DMS114 treated with DMSO at 0.1 percent for 48 hours (cell line): ENCODE measurements at regions not wholly inside any gene's neighbourhood (a gene's known extent, or its start where the extent isn't known, plus 50 kb on each side); places are given as distances from the start of the nearest gene placed in this dataset.
"Not testable (repeated sequence)": the region's sequence is repeated elsewhere in the genome, so short reads cannot be mapped to it uniquely, and the experiment has no call there.

Experiments
- DNase-seq: peaks from one replicate; lab custom pipeline; 2025; ENCODE audit not compliant: unreplicated experiment; lab: John Stamatoyannopoulos, UW

DNA sequence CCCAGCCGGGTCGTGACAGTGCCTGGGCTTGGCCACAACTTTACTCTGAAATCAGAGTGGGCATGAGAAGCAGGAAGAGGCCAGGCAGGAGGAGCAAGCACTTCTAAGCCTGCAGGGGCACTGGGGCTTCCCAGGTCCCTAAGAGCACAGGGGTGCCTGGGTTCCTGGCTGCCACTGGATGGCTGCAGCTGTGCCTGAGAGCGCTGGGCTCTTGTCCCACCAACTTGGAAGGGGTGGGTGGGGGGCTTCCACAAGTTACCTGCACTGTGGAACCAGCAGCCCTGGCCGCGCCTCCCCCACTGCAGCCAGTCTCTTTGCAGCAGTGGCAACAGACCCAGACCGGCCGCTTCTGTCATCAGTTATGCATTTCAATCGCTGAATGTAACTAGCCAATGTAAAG, 434.7 kb upstream of the GRM3 start:
- no peak for DNase-seq

DNA sequence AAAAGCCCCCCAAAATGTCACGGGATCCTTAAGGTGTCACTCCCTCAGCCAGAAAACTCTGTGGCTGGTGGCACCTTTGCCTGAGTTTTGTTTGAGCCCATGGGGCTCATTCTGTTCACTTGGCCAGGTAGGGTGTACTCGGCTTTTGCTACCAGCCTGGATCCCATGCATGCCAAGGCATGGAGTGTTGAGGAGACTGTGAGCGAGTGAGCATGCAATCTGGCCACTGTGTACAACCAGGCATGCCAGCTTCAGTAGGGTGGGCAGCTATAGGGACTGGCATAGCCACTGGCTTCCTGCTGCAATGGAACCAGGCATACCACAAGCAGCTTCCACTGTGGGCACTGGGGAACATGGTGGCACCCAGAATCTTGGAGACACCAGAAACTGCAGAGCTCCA, 436.0 kb upstream of the GRM3 start:
- no peak for DNase-seq

DNA sequence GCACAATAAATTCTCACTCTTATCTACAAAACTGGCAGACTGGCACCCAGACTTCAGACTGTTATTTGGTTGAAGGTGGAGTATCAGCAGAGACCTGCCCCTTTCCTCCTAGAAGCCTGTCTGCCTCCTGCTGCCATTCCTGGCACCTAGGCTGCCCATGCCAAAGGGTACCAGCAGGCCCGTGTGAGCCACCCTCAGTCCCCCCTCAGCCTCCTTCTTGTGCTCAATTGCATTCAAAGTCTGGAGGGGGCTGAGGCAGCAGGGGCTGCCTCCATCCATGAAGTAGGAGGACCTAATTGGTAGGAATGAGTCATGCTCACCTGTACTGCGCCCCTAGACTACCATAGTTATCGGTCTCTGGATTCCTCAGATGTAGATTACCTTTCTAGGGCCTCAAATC, 440.9 kb upstream of the GRM3 start:
- DNase-seq: no peak

DNA sequence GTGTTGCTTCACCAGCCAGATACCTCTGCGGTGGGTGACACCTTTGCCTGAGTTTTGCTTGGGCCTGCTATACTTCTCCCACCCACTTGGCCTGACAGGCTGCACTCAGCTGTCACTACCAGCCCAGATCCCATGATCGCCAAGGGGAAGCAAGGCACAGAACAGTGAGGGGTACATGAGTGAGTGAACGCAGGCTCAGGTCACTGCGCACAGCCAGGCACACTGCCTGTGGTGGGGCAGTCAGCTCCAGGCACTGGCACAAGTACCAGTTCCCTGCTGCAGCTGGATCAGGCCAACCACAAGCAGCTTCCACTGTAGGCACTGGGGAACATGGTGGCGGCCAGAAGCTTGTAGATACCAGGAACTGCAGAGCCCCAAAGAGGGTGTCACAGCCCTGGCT, 441.9 kb upstream of the GRM3 start:
- DNase-seq: no peak

DNA sequence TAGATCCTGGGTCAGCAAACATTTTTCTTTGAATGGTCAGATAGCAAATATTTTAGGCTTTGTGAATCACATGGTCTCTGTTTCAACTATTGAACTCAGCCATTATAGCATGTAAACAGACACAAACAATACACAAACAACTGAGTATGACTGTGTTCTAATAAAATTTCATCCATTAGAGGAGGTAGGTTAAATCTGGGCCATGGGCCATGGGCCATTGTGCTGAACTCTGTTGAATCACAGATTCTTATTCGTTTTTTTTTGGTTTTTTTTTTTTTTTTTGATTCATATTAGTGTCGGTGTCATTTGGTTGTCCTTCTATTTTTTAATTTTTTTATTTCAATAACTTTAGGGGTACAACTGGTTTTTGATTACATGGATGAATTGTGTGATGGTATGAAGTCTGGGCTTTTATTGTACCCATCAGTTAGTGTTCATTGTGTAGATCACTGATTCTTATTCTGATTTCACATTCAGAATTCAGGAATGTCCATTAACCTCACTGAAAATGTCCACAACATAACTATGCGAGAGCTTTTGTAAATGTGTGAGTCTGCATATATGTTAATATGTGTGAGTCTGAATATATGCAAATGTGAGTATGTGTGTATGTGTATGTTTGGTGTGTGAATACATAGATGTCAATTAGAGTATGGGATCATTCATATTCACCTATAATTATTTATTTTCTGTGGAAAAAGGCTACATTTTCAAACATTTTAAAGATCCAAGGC, 443.7 kb upstream of the GRM3 start:
- no peak for DNase-seq

DNA sequence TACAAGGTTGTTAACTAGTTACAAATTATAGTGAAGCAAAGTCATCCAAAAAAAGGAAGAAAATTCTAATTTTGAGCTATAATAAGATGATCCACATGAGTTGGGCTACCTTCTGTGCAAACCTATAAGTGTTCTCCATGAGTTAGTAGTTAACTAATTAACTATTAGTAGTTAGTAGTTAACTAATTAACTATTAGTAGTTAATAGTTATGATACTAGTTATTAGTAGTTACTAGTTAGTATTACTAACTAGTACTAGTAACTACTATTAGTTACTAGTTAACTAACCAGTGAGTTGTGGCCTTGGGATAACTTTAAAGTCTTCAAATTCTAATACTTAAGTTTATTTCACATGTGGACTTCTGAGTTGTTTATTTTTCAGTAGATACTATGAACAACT, 453.4 kb upstream of the GRM3 start:
- no peak for DNase-seq

DNA sequence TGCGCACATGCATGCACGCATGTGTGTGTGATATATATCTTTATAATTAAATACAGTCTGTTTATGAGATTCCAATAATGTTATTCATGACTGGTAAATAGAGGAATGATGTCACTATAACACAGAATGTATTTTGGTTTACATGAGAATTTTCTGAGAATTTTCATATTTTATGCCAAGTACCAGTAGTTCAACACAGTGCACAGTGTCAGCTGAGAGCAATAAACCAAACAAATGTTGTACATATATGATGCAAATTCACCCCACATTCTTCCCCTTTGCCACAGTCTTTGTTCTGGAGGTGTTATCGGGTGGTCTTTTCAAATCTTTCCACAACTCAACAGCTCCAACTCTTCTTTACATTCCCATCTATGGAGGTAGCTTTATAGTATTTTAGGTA, 462.2 kb upstream of the GRM3 start:
- no peak for DNase-seq

DNA sequence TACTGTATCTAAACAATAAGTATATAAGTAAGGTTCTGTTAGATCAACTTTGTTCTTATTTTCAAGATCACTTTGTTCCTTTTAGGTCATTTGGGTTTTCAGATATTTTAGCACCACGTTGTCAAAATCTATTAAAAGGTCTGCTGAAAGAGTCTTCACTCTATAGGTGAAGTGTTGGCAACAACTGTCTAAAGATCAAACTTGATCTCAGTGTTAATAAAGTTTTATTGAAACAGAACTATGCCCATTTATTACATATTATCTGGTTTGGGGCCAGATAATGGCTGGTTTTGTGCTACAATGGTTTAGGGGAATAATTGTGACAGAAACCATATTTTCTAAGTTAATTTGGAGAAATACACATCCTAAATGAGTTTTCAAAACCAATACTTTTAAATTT, 478.9 kb upstream of the GRM3 start:
- DNase-seq: no peak

DNA sequence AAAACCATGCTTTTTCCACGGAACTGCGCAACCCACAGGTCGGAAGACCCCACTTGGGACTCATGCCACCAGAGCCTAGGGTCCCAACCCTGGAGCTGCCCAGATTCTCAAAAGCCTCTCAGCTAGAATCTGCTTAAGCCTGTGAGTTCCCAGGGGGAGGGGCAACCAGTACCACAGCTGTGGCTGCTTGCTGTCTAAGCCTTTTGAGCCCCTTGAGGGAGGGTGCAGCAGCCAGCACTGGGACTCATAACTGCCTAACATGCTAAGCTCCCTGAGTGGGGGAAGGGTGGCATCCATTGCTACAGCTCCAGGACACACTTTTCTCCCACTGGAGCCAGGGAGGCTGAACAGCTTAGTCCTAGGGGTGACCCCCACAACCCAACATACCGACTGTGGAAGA, 485.6 kb upstream of the GRM3 start:
- DNase-seq: no peak

DNA sequence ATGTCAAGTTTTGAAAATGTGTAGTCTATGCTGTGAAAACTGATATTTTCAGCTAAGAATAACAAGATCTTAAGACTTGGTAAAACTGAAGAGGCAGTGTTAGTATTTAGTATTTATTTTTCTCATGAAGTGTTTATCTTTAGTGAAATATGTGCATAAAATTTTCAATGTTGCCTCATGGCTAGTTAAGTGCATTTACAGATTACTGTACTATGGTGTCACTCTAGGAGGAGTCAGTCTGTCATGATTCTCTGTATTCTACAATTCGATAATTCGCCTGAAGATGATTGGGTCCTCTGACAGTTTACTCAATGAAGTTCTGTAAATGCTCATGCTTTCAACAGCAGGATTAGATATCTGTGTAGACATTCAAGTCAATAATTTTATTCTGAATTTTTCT, 488.1 kb upstream of the GRM3 start:
- no peak for DNase-seq

DNA sequence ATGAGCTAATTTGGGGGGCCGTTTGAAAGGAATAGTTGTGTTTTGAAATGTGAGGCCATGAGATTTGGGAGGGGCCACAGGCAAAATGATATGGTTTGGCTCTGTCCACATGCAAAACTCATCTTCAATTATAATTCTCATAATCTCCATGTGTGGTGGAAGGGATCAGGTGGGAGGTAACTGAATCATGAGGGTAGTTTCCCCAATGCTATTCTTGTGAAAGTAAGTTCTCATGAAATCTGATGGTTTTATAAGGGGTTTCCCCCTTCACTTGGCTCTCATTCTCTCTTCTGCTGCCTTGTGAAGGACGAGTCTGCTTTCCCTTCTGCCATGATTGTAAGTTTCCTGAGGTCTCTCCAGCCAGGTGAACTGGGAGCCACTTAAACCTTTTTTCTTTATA, 490.8 kb upstream of the GRM3 start:
- no peak for DNase-seq

DNA sequence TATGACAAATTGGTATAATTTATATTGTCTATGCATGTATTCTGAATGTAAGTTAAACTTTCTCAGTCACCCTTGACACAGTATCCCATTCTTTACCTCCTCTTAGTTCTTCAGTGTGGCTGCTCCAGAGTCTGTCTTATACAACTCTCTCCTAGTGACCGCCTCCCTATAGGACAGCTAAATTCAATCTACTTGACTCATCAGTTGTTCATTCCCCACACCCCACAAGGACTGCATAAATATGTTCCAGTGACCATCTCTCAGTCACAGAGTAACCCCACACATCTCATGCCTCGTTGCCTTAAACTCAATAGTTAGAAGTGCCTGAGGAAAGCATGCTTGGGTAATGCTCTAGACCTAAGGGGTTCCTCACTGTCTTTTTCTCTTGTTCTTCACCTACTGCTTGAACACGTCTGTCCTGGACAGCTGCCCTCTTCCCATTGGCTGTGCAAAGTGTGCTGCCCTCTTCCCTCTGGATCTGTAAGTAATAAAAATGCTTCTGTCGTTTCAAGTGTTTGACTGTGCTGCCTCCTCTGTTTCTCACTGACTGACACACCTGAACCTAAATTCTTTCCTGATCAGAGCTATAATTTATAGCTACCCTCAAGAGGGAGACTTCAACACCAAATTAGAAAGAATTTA, 494.6 kb upstream of the GRM3 start:
- DNase-seq: no peak

DNA sequence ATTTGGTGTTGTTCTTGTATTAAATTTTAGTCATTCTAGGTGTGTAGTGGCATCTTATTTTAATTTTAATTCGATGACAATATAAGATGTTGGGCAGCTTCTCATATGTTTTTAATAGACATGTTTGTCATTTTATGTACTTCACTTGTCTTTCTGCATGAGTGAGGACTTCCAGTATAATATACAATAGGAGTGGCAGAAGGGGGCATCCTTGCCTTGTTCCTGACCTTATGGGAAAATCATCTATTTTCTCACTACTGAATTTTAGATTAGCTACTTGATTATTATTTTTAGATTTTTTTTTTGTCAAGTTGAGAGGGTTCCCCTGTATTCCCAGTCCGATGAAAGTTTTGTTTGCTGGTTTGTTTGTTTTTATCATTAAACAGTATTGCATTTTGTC, 495.2 kb upstream of the GRM3 start:
- no peak for DNase-seq

DNA sequence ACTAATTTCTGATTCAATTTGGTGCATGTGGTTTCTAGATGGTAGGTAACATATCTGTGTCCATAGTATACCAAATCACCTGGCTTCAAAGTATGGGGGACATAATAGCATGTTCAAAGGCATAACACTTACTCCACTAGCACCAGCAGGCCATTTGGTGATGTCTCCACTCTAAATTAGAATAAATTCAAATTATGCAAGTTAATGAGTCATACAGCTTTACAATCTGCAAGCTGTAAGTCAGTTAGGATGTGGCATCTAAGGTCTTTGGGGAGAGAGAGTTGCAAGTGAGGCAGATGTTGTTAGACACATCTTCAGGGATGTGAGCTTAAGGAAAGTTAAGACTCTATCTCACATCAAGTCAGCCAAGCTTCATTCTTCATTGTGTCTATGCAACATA, 506.4 kb upstream of the GRM3 start:
- no peak for DNase-seq

DNA sequence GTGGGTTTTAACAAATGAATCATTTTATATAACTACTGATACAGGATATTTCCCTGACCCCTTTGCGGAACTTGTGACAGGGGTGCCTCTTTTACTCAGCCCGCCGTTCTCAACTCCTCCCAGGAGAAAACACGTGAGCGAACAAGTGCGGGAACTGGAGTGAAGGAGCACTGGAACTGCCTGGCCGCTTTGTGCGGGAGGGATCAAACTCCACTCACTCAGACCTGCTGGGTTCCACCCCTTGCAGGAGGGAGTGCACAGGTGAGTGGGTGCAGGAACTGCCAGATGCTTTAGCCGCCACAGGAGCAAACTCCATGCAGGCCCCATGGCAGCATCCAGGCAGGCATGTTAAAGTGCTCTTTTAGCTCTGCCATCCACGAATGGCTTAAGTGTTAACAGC, 513.4 kb upstream of the GRM3 start:
- DNase-seq: no peak

DNA sequence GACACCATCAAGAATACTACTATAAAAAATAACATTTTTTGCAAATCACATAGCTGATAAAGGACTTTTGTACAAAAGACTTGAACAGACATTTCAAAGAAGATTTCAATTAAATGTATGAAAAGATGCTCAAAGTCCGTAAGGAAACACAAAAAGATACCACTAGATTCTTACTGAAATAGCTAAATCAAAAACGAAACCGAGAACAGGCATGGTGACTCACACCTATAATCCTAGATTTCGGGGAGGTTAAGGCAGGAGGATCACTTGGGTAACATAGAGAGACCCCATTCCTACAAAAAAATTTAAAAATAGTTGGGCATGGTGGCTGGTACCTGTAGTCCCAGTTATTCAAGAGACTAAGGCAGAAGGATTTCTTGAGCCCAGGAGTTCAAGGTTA, 520.2 kb upstream of the GRM3 start:
- no peak for DNase-seq

DNA sequence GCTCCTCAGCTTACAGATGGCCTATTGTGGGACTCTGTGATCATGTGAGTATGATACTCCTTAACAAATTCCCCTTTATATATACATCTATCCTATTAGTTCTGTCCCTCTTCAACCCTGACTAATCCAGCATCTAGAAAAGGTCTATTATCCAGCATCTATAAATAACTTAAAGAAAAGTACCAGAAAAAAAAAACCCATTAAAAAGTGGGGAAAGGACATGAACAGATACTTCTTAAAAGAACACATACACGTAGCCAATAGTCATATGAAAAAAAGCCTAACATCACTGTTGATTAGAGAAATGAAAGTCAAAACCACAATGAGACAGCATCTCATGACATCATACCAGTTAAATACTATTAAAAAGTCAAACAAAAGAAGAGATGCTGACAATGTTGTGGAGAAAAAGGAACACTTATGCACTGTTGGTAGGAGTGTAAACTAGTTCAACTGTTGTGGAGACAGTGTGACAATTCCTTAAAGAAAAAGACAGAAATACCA, 549.5 kb upstream of the GRM3 start:
- no peak for DNase-seq

DNA sequence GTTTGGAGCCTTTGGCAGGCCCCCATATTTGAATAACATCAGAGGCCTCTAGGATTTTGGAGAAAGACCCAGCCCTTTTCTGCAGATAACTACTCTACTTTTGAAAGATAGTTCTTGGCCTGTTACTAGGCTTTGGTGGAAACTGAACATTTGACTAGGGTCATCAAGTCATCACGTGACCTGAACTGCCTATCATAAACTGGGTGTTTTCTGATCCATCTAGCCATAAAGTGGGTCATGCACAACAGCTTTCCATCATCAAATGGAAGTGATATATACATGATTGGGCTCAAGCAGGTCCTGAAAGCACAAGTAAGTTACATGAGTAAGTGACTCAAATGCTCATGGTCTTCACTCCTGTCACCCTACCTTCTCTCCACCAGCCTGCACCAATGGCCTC, 552.3 kb upstream of the GRM3 start:
- no peak for DNase-seq

DNA sequence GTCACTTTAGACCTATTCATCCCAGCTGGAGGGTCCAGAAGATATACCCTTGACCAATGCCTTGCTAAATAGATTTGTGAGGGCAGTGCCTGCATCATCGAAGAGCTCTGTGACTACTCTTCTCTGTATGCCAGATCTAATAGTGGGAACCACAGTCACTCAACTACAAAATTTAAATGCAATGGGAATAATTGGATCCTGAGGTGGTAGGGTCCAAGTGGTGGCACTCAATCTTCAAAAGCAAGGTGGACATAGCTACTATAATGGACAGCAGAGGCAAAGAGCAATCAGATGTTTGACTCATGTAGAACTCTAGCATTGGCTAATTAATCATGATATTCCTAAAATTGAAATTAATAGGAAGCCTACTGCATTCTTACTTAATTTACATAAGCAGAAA, 554.3 kb upstream of the GRM3 start:
- no peak for DNase-seq

DNA sequence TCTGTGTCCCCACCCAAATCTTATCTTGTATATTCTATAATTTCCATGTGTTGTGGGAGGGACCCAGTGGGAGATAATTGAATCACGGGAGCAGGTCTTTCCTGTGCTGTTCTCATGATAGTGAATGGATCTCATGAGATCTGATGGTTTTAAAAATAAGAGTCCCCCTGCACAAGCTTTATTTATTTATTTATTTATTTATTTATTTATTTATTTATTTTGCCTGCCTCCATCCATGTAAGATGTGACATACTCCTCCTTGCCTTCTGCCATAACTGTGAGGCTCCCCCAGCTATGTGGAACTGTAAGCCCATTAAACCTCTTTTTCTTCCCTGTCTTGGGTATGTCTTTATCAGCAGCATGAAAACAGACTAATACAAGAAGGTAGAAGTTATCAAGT, 579.1 kb upstream of the GRM3 start:
- DNase-seq: not testable (repeated sequence)

DNA sequence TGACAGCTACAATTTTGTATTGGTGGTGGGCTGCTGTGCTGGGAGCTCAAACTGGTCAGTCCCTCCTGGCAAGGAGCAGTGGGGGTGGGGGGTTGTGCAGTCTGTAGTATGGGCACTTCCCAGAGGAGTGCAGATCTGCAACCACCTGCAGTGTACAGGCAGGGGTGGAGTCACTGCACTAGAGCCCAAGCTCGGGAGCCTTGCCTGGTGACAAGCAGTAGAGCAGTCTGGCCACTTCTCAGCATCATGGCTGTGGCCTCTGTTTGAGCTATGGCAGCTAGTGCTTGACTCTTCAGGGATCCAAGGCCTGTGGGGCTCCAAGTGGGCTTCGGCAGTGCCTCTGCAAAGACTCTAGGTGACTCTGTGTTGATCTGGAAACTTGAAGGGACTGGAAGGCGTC, 585.1 kb upstream of the GRM3 start:
- no peak for DNase-seq

DNA sequence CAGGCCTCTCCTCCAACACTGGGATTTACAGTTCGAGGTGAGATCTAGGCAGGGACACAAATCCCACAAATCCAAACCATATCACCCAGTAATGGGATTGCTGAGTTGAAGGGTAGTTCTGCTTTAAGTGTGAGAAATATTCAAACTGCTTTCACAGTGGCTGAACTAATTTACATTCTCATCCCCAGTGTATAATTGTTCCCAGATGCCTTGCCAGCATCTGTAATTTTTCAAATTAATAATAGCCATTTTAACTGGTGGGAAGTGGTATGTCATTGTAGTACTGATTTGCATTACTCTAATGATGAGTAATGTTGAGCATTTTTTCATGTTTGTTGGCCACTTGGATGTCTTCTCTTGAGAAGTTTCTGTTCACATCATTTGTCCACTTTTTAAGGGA, 592.8 kb upstream of the GRM3 start:
- no peak for DNase-seq

DNA sequence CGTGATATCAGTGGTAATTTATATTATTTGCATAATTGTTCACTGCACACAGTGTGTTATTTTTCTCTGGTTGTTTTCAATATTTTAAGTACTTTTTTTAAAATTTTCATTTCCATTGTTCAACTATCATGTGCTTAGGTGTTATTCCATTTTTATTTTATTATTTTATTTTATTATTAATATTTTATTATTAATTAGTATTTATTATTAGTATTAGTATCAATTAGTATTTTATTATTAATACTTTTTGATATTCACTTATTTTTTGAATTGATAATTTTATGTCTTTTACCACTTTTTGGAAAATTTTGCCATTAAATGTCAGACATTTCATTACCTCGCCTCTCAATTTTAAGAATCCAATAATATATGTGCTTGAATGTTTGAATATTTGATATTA, 593.8 kb upstream of the GRM3 start:
- DNase-seq: no peak
